Immature natural killer cell (primary cell): ENCODE measurements at regions not wholly inside any gene's neighbourhood (a gene's known extent, or its start where the extent isn't known, plus 50 kb on each side); places are given as distances from the start of the nearest gene placed in this dataset.
A peak's percentile ranks its signal among the peaks of the same experiment; 100 is the strongest.

Experiments
- DNase-seq, 3 donors: peaks; one replicate each; pipeline ENCODE4 v3.0.0; 2022; ENCODE audit warnings: mixed read lengths in 1 of 3
- H3K27ac Mint-ChIP-seq, 6 donors: one replicate each; pipeline ENCODE4 v1.8.0; 2020; ENCODE audit warnings: mixed read lengths in 6 of 6, mild to moderate bottlenecking in 5 of 6, inconsistent platforms in 4 of 6, moderate library complexity in 3 of 6
- H3K27me3 Mint-ChIP-seq, 3 donors: one replicate each; pipeline ENCODE4 v1.8.0; 2020 to 2021; ENCODE audit warnings: low read depth in 3 of 3, mild to moderate bottlenecking in 3 of 3, mixed read lengths in 3 of 3, moderate library complexity in 3 of 3, inconsistent platforms in 1 of 3
- H3K36me3 Mint-ChIP-seq, 3 donors: one replicate each; pipeline ENCODE4 v1.8.0; 2020; ENCODE audit warnings: mixed read lengths in 3 of 3, inconsistent platforms in 2 of 3, mild to moderate bottlenecking in 2 of 3
- H3K4me1 Mint-ChIP-seq, 2 donors: one replicate each; pipeline ENCODE4 v1.8.0; 2020; ENCODE audit warnings: inconsistent platforms in 2 of 2, mild to moderate bottlenecking in 2 of 2, mixed read lengths in 2 of 2, moderate library complexity in 1 of 2
- H3K4me3 Mint-ChIP-seq, 5 donors: one replicate each; pipeline ENCODE4 v1.8.0; 2020; ENCODE audit warnings: mild to moderate bottlenecking in 5 of 5, mixed read lengths in 5 of 5, inconsistent platforms in 3 of 5, moderate library complexity in 3 of 5
- H3K9me3 Mint-ChIP-seq, 6 donors: one replicate each; pipeline ENCODE4 v1.8.0; 2020; ENCODE audit warnings: mild to moderate bottlenecking in 6 of 6, mixed read lengths in 6 of 6, inconsistent platforms in 4 of 6, moderate library complexity in 3 of 6

GRCh38 chr12:116352315-116352835 lies 74.9 kb upstream of the MED13L start:
- H3K4me1 Mint-ChIP-seq = no peaks in the 10 kb centered on the region
- DNase-seq = no peak
- no peak overlapping the region for H3K27ac Mint-ChIP-seq
- H3K27me3 Mint-ChIP-seq = peaks cover 0 to 6% (median 3%) of the 10 kb centered on the region in 3 donors
- no peak overlapping the region for H3K4me3 Mint-ChIP-seq
- H3K9me3 Mint-ChIP-seq = no peaks in the 10 kb centered on the region
- no peaks in the 10 kb centered on the region for H3K36me3 Mint-ChIP-seq

- Mint-ChIP-seq H3K27me3 (peaks cover under 1 to 9% (median 5%) of the 10 kb centered on the region in 3 donors), H3K4me1 (peaks cover 8 to 12% of the 10 kb centered on the region in 2 donors), H3K27ac (no peak overlapping the region), H3K4me3 (no peak overlapping the region), H3K36me3 (no peaks in the 10 kb centered on the region), H3K9me3 (no peaks in the 10 kb centered on the region)
- DNase-seq = no peak
These were observed 76.5 kb upstream of the MED13L start for GRCh38 chr12:116353958-116354357.

- Mint-ChIP-seq H3K27me3 (peaks cover 5 to 13% (median 8%) of the 10 kb centered on the region in 3 donors), H3K9me3 (no peaks in the 10 kb centered on the region), H3K4me1 (peaks cover 13 to 18% of the 10 kb centered on the region in 2 donors), H3K4me3 (no peak overlapping the region), H3K27ac (no peak overlapping the region), H3K36me3 (no peaks in the 10 kb centered on the region)
- no peak for DNase-seq
These were observed 77.0 kb upstream of the MED13L start for GRCh38 chr12:116354534-116354933.

GRCh38 chr12:116354950-116355783 lies 77.7 kb upstream of the MED13L start:
- DNase-seq = no peak
- Mint-ChIP-seq H3K4me1 (peaks cover 17 to 23% of the 10 kb centered on the region in 2 donors), H3K27ac (peak overlapping the region in 1 of 6 donors; percentile 57), H3K36me3 (no peaks in the 10 kb centered on the region), H3K27me3 (peaks cover 5 to 13% (median 7%) of the 10 kb centered on the region in 3 donors), H3K4me3 (no peak overlapping the region), H3K9me3 (no peaks in the 10 kb centered on the region)

GRCh38 chr12:116358536-116358892 lies 81.0 kb upstream of the MED13L start:
- no peak for DNase-seq
- no peaks in the 10 kb centered on the region for H3K36me3 Mint-ChIP-seq
- H3K4me1 Mint-ChIP-seq = peaks cover 30 to 32% of the 10 kb centered on the region in 2 donors
- H3K9me3 Mint-ChIP-seq = no peaks in the 10 kb centered on the region
- H3K27ac Mint-ChIP-seq = peak overlapping the region; percentile 74 to 92 (median 80)
- peak overlapping the region; percentile 66 to 81 (median 72) for H3K4me3 Mint-ChIP-seq
- H3K27me3 Mint-ChIP-seq = peaks cover 7 to 18% (median 11%) of the 10 kb centered on the region in 3 donors

- peak; percentile 83 to 87 (median 83) for DNase-seq
- Mint-ChIP-seq H3K4me1 (peaks cover 30 to 32% of the 10 kb centered on the region in 2 donors), H3K27ac (peak overlapping the region; percentile 74 to 92 (median 80)), H3K27me3 (peaks cover 7 to 18% (median 11%) of the 10 kb centered on the region in 3 donors), H3K36me3 (no peaks in the 10 kb centered on the region), H3K4me3 (peak overlapping the region; percentile 66 to 81 (median 72)), H3K9me3 (no peaks in the 10 kb centered on the region)
These were observed 81.6 kb upstream of the MED13L start for GRCh38 chr12:116358893-116359761.

GRCh38 chr12:116360579-116361413 lies 83.3 kb upstream of the MED13L start:
- no peaks in the 10 kb centered on the region for H3K9me3 Mint-ChIP-seq
- no peaks in the 10 kb centered on the region for H3K36me3 Mint-ChIP-seq
- peak overlapping the region; percentile 2 to 72 (median 43) for H3K4me3 Mint-ChIP-seq
- DNase-seq = no peak
- peaks cover 7 to 14% (median 11%) of the 10 kb centered on the region in 3 donors for H3K27me3 Mint-ChIP-seq
- peaks cover 30 to 32% of the 10 kb centered on the region in 2 donors for H3K4me1 Mint-ChIP-seq
- peak overlapping the region in 2 of 6 donors; percentile 23 to 48 for H3K27ac Mint-ChIP-seq

- H3K27ac Mint-ChIP-seq = no peak overlapping the region
- no peaks in the 10 kb centered on the region for H3K36me3 Mint-ChIP-seq
- peaks cover 30 to 32% of the 10 kb centered on the region in 2 donors for H3K4me1 Mint-ChIP-seq
- peaks cover 7 to 14% (median 11%) of the 10 kb centered on the region in 3 donors for H3K27me3 Mint-ChIP-seq
- peak overlapping the region in 1 of 5 donors; percentile 25 for H3K4me3 Mint-ChIP-seq
- H3K9me3 Mint-ChIP-seq = no peaks in the 10 kb centered on the region
- no peak for DNase-seq
These were observed 84.1 kb upstream of the MED13L start for GRCh38 chr12:116361414-116362223.

GRCh38 chr12:116365114-116365513 lies 87.6 kb upstream of the MED13L start:
- no peaks in the 10 kb centered on the region for H3K9me3 Mint-ChIP-seq
- H3K27me3 Mint-ChIP-seq = peaks cover 4 to 8% (median 7%) of the 10 kb centered on the region in 3 donors
- no peak for DNase-seq
- no peak overlapping the region for H3K4me3 Mint-ChIP-seq
- H3K27ac Mint-ChIP-seq = no peak overlapping the region
- H3K4me1 Mint-ChIP-seq = peaks cover 9 to 13% of the 10 kb centered on the region in 2 donors
- H3K36me3 Mint-ChIP-seq = no peaks in the 10 kb centered on the region

GRCh38 chr12:116365606-116366455 lies 88.3 kb upstream of the MED13L start:
- H3K27ac Mint-ChIP-seq = no peak overlapping the region
- H3K27me3 Mint-ChIP-seq = peaks cover 1 to 7% (median 6%) of the 10 kb centered on the region in 3 donors

GRCh38 chr12:116366456-116366776 lies 88.9 kb upstream of the MED13L start:
- no peak overlapping the region for H3K27ac Mint-ChIP-seq
- H3K4me1 Mint-ChIP-seq = peaks cover 0 to 2% of the 10 kb centered on the region in 2 donors
- H3K36me3 Mint-ChIP-seq = no peaks in the 10 kb centered on the region
- no peak overlapping the region for H3K4me3 Mint-ChIP-seq
- peaks cover 1 to 7% (median 4%) of the 10 kb centered on the region in 3 donors for H3K27me3 Mint-ChIP-seq
- no peak for DNase-seq
- no peaks in the 10 kb centered on the region for H3K9me3 Mint-ChIP-seq

More at GRCh38 chr12:116365606-116366455, 88.3 kb upstream of the MED13L start:
- H3K36me3 Mint-ChIP-seq = no peaks in the 10 kb centered on the region
- no peaks in the 10 kb centered on the region for H3K9me3 Mint-ChIP-seq
- H3K4me3 Mint-ChIP-seq = no peak overlapping the region
- peaks cover 3 to 7% of the 10 kb centered on the region in 2 donors for H3K4me1 Mint-ChIP-seq
- DNase-seq = no peak

- Mint-ChIP-seq H3K27ac (peak overlapping the region in 1 of 6 donors; percentile 29), H3K36me3 (no peaks in the 10 kb centered on the region), H3K27me3 (peaks cover 1 to 5% (median 4%) of the 10 kb centered on the region in 3 donors), H3K4me3 (no peak overlapping the region), H3K4me1 (no peaks in the 10 kb centered on the region), H3K9me3 (no peaks in the 10 kb centered on the region)
- DNase-seq = no peak
These were observed 89.3 kb upstream of the MED13L start for GRCh38 chr12:116366824-116367223.
